ENCODE measurements at regions not wholly inside any gene's neighbourhood (a gene's known extent, or its start where the extent isn't known, plus 50 kb on each side); places are given as distances from the start of the nearest gene placed in this dataset.

DNA sequence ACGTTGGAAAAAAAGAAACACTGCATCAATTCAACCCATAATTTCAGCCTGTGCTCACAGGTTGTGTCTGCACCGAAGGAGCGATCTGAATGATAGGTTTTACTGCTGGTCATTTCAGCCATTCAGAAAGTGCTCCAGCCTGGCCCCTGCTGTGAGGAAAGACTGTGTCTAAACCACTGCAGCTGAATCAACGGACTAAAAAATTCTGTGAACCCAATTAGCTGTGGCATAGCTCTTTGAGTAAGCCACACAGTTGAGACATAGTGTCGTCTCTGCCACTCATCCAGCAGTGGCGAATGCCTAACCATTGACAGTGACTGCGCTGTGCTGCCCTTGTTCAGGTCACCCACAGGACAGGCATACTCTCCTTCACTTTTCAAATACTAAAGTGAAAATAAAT, 179.8 kb downstream of the COG6 start:
- no peak for TF ChIP-seq EZH2 (IDR thresholded peaks at IDR 0.05; ENCODE audit: low read length, missing control alignments)
- no peak for TF ChIP-seq CTCF (conservative IDR thresholded peaks at IDR 0.05 in 1 of 2, IDR thresholded peaks at IDR 0.05 in 1 of 2; ENCODE audit: low read depth in 1 of 2, low read length in 2 of 2)

Measured in fibroblast of lung (primary cell).